Neural progenitor cell (in vitro differentiated cells): ENCODE measurements at regions not wholly inside any gene's neighbourhood (a gene's known extent, or its start where the extent isn't known, plus 50 kb on each side); places are given as distances from the start of the nearest gene placed in this dataset.

Experiments used
- DNase-seq: peaks from one replicate; pipeline ENCODE4 v3.0.0-alpha.2; 2016; ENCODE audit warnings: low spot score
- H2AFZ ChIP-seq: fragments of 200-600 bp; sonication (generic); replicated peaks from 2 replicates; pipeline ENCODE4 v1.6.1; 2016; ENCODE audit warnings: antibody characterized with exemption
- H3F3A ChIP-seq: fragments of 200-600 bp; sonication (generic); 2 replicates; pipeline ENCODE4 v1.6.1; 2016; ENCODE audit warnings: antibody characterized with exemption, low read depth
- H3K27ac ChIP-seq: fragments of 200-600 bp; sonication (generic); 2 replicates; pipeline ENCODE4 v1.5.1; 2016; ENCODE audit warnings: mild to moderate bottlenecking
- H3K27me3 ChIP-seq: fragments of 200-600 bp; sonication (generic); 2 replicates; pipeline ENCODE4 v1.6.1; 2016; ENCODE audit warnings: mild to moderate bottlenecking, moderate library complexity
- H3K36me3 ChIP-seq: fragments of 200-600 bp; sonication (generic); 2 replicates; pipeline ENCODE4 v1.5.1; 2016
- H3K4me1 ChIP-seq: fragments of 200-600 bp; sonication (generic); 2 replicates; pipeline ENCODE4 v1.6.1; 2016; ENCODE audit warnings: mixed run types
- H3K4me2 ChIP-seq: fragments of 200-600 bp; sonication (generic); 2 replicates; pipeline ENCODE4 v1.6.1; 2016
- H3K4me3 ChIP-seq: fragments of 200-600 bp; sonication (generic); 2 replicates; pipeline ENCODE4 v1.5.1; 2016
- H3K79me2 ChIP-seq: fragments of 200-600 bp; sonication (generic); 2 replicates; pipeline ENCODE4 v1.6.1; 2016; ENCODE audit warnings: low read depth
- H3K9ac ChIP-seq: fragments of 200-600 bp; sonication (generic); 2 replicates; pipeline ENCODE4 v1.6.1; 2016
- H3K9me3 ChIP-seq: fragments of 200-600 bp; sonication (generic); 2 replicates; pipeline ENCODE4 v1.5.1; 2016; ENCODE audit warnings: low read depth
- H4K20me1 ChIP-seq: fragments of 200-600 bp; sonication (generic); 2 replicates; pipeline ENCODE4 v1.6.1; 2016; ENCODE audit warnings: low read depth
- H3K27ac Mint-ChIP-seq: 3 replicates; pipeline ENCODE4 v1.8.0; 2021; ENCODE audit warnings: mixed read lengths
- H3K27me3 Mint-ChIP-seq: 2 replicates; pipeline ENCODE4 v1.8.0; 2022; ENCODE audit warnings: low read depth, mild to moderate bottlenecking, inconsistent platforms, moderate library complexity, mixed read lengths; ENCODE audit not compliant: insufficient read depth
- H3K36me3 Mint-ChIP-seq: 3 replicates; pipeline ENCODE4 v1.8.0; 2021; ENCODE audit warnings: mixed read lengths
- H3K4me1 Mint-ChIP-seq: 3 replicates; pipeline ENCODE4 v1.8.0; 2021; ENCODE audit warnings: mixed read lengths
- H3K4me3 Mint-ChIP-seq: 3 replicates; pipeline ENCODE4 v1.8.0; 2021; ENCODE audit warnings: mild to moderate bottlenecking, moderate library complexity, mixed read lengths
- H3K9me3 Mint-ChIP-seq: 3 replicates; pipeline ENCODE4 v1.8.0; 2020; ENCODE audit warnings: mixed read lengths
- CTCF ChIP-seq: fragments of 200-600 bp; sonication (generic); IDR thresholded peaks from 2 replicates; pipeline ENCODE4 v1.5.1; 2017; ENCODE audit warnings: antibody characterized with exemption, mild to moderate bottlenecking
- EZH2 ChIP-seq: fragments of 200-600 bp; sonication (generic); IDR thresholded peaks from 2 replicates; pipeline ENCODE4 v1.6.1; 2017; ENCODE audit warnings: antibody characterized with exemption, mild to moderate bottlenecking, moderate library complexity
- EZH2phosphoT487 ChIP-seq: fragments of 200-600 bp; sonication (generic); IDR thresholded peaks from 2 replicates; pipeline ENCODE4 v1.6.1; 2017; ENCODE audit warnings: antibody characterized with exemption

DNA sequence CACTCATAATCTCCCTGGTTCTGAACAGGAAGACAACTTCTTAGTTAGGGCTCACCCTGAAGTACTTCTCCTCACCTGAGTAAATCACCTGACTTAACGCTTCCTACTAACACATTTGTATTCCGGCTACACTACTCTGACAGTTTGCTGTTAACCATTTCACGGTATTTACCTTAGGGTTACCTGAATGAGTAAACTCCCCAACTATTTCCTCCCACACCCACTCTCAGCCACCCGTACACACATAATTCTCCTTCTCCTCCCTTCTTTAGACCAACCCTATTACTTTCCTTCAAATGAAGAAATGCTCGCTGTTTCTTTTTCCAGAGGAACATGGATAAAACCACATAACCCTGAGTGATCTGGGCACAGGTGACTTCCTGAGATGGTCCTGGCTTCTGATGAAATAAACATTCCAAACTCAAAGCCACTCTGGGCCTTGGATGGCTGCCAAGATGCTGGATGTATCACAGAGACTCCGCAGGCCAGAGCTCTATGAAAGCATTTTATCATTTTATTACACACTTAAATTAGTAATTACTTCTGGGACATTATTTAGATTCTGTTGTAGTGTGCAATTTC lies 183.6 kb upstream of the ATP11B start:
- Mint-ChIP-seq H3K9me3 (no peaks in the 10 kb centered on the region), H3K27me3 (peaks cover 5% of the 10 kb centered on the region), H3K4me1 (peaks cover 18% of the 10 kb centered on the region), H3K27ac (no peak overlapping the region), H3K4me3 (no peak overlapping the region), H3K36me3 (no peaks in the 10 kb centered on the region)
- Histone ChIP-seq H3K4me2 (no peak overlapping the region), H3K27ac (no peak overlapping the region), H3K4me3 (no peak overlapping the region), H2AFZ (no peak overlapping the region), H3K9me3 (no peaks in the 10 kb centered on the region), H3K36me3 (no peaks in the 10 kb centered on the region), H3K27me3 (no peaks in the 10 kb centered on the region), H3K9ac (no peak overlapping the region), H4K20me1 (no peaks in the 10 kb centered on the region), H3F3A (no peaks in the 10 kb centered on the region), H3K79me2 (no peaks in the 10 kb centered on the region), H3K4me1 (peaks cover 16% of the 10 kb centered on the region)
- no peak for DNase-seq
- TF ChIP-seq EZH2phosphoT487 (no peak), CTCF (no peak), EZH2 (no peak)

DNA sequence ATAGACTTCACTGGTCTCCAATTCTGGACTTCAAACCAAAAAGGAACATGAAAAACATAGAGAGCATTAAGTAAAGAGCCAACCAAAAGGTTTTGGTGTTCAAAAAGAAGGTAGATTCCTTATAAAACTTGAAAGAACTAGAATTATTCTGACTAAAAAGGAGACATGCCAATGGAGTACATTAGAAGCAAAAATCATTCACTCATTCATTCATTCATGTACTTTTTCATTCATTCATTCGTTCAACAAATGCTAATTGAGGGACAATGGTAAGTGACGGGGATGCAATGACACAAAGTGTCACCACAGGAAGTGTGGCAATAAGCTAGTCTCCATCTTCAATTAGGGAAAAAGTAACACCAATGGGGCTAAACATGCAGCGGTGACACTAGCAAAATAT lies 181.0 kb upstream of the ATP11B start:
- H3K4me1 ChIP-seq, result peaks cover 33% of the 10 kb centered on the region
- H3K9me3 ChIP-seq, result no peaks in the 10 kb centered on the region
- H2AFZ ChIP-seq, result no peak overlapping the region
- H3K4me2 ChIP-seq, result no peak overlapping the region
- no peak for TF ChIP-seq EZH2
- no peak for TF ChIP-seq CTCF
- no peak for TF ChIP-seq EZH2phosphoT487
- H3K9me3 Mint-ChIP-seq, result no peaks in the 10 kb centered on the region
- H3K9ac ChIP-seq, result no peak overlapping the region
- H3K4me3 Mint-ChIP-seq, result no peak overlapping the region
- no peak overlapping the region for H3K4me3 ChIP-seq
- no peaks in the 10 kb centered on the region for H3K36me3 Mint-ChIP-seq
- no peaks in the 10 kb centered on the region for H3K27me3 ChIP-seq
- peaks cover 5% of the 10 kb centered on the region for H3K27me3 Mint-ChIP-seq
- DNase-seq, result no peak
- H3K27ac Mint-ChIP-seq, result no peak overlapping the region
- H3K36me3 ChIP-seq, result no peaks in the 10 kb centered on the region
- peaks cover under 1% of the 10 kb centered on the region for H3F3A ChIP-seq
- H3K4me1 Mint-ChIP-seq, result peaks cover 36% of the 10 kb centered on the region
- no peak overlapping the region for H3K27ac ChIP-seq
- H3K79me2 ChIP-seq, result no peaks in the 10 kb centered on the region
- H4K20me1 ChIP-seq, result no peaks in the 10 kb centered on the region

- Histone ChIP-seq H2AFZ (no peak overlapping the region), H3K36me3 (no peaks in the 10 kb centered on the region), H3K27ac (no peak overlapping the region), H3K27me3 (no peaks in the 10 kb centered on the region), H4K20me1 (no peaks in the 10 kb centered on the region), H3K79me2 (no peaks in the 10 kb centered on the region), H3K4me1 (peaks cover 48% of the 10 kb centered on the region), H3F3A (peaks cover 33% of the 10 kb centered on the region), H3K4me3 (no peak overlapping the region), H3K4me2 (peak overlapping the region; percentile 14), H3K9ac (no peak overlapping the region), H3K9me3 (no peaks in the 10 kb centered on the region)
- Mint-ChIP-seq H3K36me3 (no peaks in the 10 kb centered on the region), H3K4me3 (no peak overlapping the region), H3K27ac (no peak overlapping the region), H3K27me3 (peaks cover 5% of the 10 kb centered on the region), H3K4me1 (peaks cover 42% of the 10 kb centered on the region), H3K9me3 (no peaks in the 10 kb centered on the region)
- no peak for TF ChIP-seq CTCF
- no peak for TF ChIP-seq EZH2phosphoT487
- TF ChIP-seq EZH2, result no peak
- no peak for DNase-seq
Measured at GRCh38 chr3:182617500-182617899, 175.8 kb upstream of the ATP11B start.
